SH-SY5Y (cell line): ENCODE measurements at regions not wholly inside any gene's neighbourhood (a gene's known extent, or its start where the extent isn't known, plus 50 kb on each side); places are given as distances from the start of the nearest gene placed in this dataset.

Experiments used
- GATA2 ChIP-seq: IDR thresholded peaks from 2 replicates; pipeline ENCODE4 v1.6.1; 2011; ENCODE audit warnings: mild to moderate bottlenecking, low read depth, low read length
- GATA3 ChIP-seq: IDR thresholded peaks from 2 replicates; pipeline ENCODE4 v1.6.1; 2011; ENCODE audit warnings: low read depth, mild to moderate bottlenecking, low read length, moderate library complexity

GRCh38 chr18:60024857-60025256, 125.1 kb downstream of the PMAIP1 start:
- TF ChIP-seq GATA2 (no peak), GATA3 (no peak)

GRCh38 chr18:60024345-60024744, 124.5 kb downstream of the PMAIP1 start:
- no peak for TF ChIP-seq GATA2
- no peak for TF ChIP-seq GATA3

GRCh38 chr18:60022671-60023276, 123.0 kb downstream of the PMAIP1 start:
- TF ChIP-seq GATA2 = no peak
- TF ChIP-seq GATA3 = no peak

GRCh38 chr18:60021556-60021955, 121.8 kb downstream of the PMAIP1 start:
- no peak for TF ChIP-seq GATA3
- TF ChIP-seq GATA2 = no peak

- TF ChIP-seq GATA3 (no peak), GATA2 (no peak)
Measured at GRCh38 chr18:60020107-60020925, 120.5 kb downstream of the PMAIP1 start.

GRCh38 chr18:60019463-60019840, 119.7 kb downstream of the PMAIP1 start:
- TF ChIP-seq GATA2 (no peak), GATA3 (no peak)

- TF ChIP-seq GATA2 = no peak
- no peak for TF ChIP-seq GATA3
Measured at GRCh38 chr18:60018618-60019462, 119.0 kb downstream of the PMAIP1 start.

GRCh38 chr18:60017371-60017770, 117.6 kb downstream of the PMAIP1 start:
- TF ChIP-seq GATA3 = no peak

GRCh38 chr18:60010984-60011383, 111.2 kb downstream of the PMAIP1 start:
- no peak for TF ChIP-seq GATA3
- TF ChIP-seq GATA2 = no peak

GRCh38 chr18:60010513-60010912, 110.7 kb downstream of the PMAIP1 start:
- TF ChIP-seq GATA2 (no peak), GATA3 (no peak)

GRCh38 chr18:60007661-60008060, 107.9 kb downstream of the PMAIP1 start:
- TF ChIP-seq GATA3 (no peak), GATA2 (no peak)

GRCh38 chr18:60003610-60004185, 103.9 kb downstream of the PMAIP1 start:
- TF ChIP-seq GATA3 (no peak), GATA2 (no peak)

GRCh38 chr18:59996370-59996966, 96.7 kb downstream of the PMAIP1 start:
- TF ChIP-seq GATA2 = no peak
- no peak for TF ChIP-seq GATA3

GRCh38 chr18:59994357-59994756, 94.6 kb downstream of the PMAIP1 start:
- no peak for TF ChIP-seq GATA3
- TF ChIP-seq GATA2 = no peak

GRCh38 chr18:59993560-59993959, 93.8 kb downstream of the PMAIP1 start:
- no peak for TF ChIP-seq GATA2
- no peak for TF ChIP-seq GATA3
